ENCODE measurements at regions not wholly inside any gene's neighbourhood (a gene's known extent, or its start where the extent isn't known, plus 50 kb on each side); places are given as distances from the start of the nearest gene placed in this dataset.
"Not testable (repeated sequence)": the region's sequence is repeated elsewhere in the genome, so short reads cannot be mapped to it uniquely, and the experiment has no call there.

DNA sequence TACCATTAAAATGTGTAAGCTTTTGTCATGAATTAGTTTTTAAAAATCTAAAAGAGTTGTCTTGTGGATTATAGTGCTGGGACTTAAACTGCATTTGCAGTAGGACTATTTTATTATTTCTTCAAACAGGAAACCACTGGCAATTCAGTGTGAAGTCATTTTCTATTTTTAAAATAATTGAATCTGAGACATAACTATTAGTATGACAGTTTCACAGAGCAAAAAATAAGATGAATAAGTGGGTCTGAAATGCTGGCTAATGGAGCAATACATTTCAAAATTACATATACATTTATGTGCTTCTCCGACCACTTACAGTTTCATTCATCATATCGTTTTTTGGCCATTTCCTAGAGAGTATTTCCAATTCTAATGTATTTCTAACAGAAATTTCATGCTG, 75.3 kb upstream of the RAPGEF2 start:
- no peak overlapping the region for H3K4me3 ChIP-seq (ENCODE audit: low read depth, low read length)
- H3K79me2 ChIP-seq = no peaks in the 10 kb centered on the region
- no peak overlapping the region for H3K4me2 ChIP-seq (ENCODE audit: low read length)
- H3K36me3 ChIP-seq (ENCODE audit: control insufficient read depth, insufficient read depth, low read length) = no peaks in the 10 kb centered on the region
- no peaks in the 10 kb centered on the region for H3K27me3 ChIP-seq (ENCODE audit: control insufficient read depth, insufficient read depth, low read length)
- TF ChIP-seq, protein P1, sequence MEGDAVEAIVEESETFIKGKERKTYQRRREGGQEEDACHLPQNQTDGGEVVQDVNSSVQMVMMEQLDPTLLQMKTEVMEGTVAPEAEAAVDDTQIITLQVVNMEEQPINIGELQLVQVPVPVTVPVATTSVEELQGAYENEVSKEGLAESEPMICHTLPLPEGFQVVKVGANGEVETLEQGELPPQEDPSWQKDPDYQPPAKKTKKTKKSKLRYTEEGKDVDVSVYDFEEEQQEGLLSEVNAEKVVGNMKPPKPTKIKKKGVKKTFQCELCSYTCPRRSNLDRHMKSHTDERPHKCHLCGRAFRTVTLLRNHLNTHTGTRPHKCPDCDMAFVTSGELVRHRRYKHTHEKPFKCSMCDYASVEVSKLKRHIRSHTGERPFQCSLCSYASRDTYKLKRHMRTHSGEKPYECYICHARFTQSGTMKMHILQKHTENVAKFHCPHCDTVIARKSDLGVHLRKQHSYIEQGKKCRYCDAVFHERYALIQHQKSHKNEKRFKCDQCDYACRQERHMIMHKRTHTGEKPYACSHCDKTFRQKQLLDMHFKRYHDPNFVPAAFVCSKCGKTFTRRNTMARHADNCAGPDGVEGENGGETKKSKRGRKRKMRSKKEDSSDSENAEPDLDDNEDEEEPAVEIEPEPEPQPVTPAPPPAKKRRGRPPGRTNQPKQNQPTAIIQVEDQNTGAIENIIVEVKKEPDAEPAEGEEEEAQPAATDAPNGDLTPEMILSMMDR (IDR thresholded peaks at IDR 0.05) = no peak
- peaks cover 2% of the 10 kb centered on the region for H3K9me3 ChIP-seq (ENCODE audit: control insufficient read depth, low read length)
- H3K9ac ChIP-seq = no peak overlapping the region
- H3K4me1 ChIP-seq = no peaks in the 10 kb centered on the region
- H3K27ac ChIP-seq = no peak overlapping the region
- H2AFZ ChIP-seq = no peak overlapping the region

DNA sequence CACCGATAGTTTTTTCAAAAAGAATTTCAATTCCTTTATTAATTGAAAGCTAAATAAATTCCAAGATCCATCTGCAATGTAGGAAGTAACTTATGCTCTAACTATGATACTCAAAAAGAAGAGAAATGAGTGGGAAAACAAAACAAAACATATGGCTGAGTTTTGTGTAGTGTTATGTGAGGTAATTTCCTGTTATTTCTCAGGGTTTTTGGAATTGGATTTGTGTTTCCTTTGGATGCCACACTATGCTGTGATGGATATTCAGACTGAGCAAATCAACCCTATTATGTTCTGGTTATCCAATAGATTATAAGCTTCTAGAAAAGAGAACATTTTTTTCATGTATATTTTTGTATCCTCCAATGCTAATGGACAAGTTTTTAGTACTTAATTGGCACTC, 73.4 kb upstream of the RAPGEF2 start:
- no peaks in the 10 kb centered on the region for H3K27me3 ChIP-seq (ENCODE audit: control insufficient read depth, insufficient read depth, low read length)
- peaks cover 2% of the 10 kb centered on the region for H3K9me3 ChIP-seq (ENCODE audit: control insufficient read depth, low read length)
- no peak overlapping the region for H3K4me3 ChIP-seq (ENCODE audit: low read depth, low read length)
- no peaks in the 10 kb centered on the region for H3K36me3 ChIP-seq (ENCODE audit: control insufficient read depth, insufficient read depth, low read length)
- no peaks in the 10 kb centered on the region for H3K4me1 ChIP-seq
- no peak overlapping the region for H3K4me2 ChIP-seq (ENCODE audit: low read length)
- no peak overlapping the region for H2AFZ ChIP-seq
- no peak overlapping the region for H3K27ac ChIP-seq
- TF ChIP-seq, protein P1 (IDR thresholded peaks at IDR 0.05) = no peak
- no peaks in the 10 kb centered on the region for H3K79me2 ChIP-seq
- no peak overlapping the region for H3K9ac ChIP-seq

DNA sequence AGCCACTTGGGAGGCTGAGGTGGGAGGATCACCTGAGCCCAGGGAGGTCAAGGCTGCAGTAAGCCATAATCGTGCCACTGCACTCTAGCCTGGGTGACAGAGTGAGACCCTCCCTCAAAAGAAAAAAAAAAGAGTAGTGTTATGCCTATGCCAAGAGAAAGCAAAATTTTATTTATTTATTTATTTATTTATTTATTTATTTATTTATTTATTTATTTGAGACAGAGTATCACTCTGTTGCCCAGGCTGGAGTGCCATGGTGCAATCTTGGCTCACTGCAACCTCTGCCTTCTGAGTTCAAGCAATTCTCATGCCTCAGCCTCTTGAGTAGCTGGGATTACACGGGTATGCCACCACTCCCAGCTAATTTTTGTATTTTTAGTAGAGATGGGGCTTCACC, 72.6 kb upstream of the RAPGEF2 start:
- H3K79me2 ChIP-seq; H3K27me3 ChIP-seq (ENCODE audit: control insufficient read depth, insufficient read depth, low read length); H3K4me2 ChIP-seq (ENCODE audit: low read length); H3K27ac ChIP-seq; H3K9ac ChIP-seq; H3K4me1 ChIP-seq; H3K9me3 ChIP-seq (ENCODE audit: control insufficient read depth, low read length); H2AFZ ChIP-seq; H3K4me3 ChIP-seq (ENCODE audit: low read depth, low read length); H3K36me3 ChIP-seq (ENCODE audit: control insufficient read depth, insufficient read depth, low read length): not testable (repeated sequence)

DNA sequence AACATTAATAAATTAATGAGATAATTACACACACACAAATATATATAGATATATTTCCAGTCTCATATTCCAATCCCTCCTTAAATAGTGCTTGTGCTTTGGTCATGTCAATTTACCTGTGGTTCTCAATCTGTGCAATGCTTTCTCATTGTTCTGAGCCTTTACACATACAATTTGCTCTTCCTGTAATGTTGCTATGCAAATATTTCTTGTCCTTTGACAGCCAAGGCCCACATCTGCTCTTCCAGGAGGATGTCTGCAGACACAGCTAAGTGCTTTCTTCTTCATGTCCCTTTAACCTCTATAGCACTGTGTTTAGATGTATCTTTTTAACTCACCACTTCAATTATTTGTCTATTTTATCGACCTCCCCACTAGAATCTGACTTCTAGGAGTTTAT, 67.3 kb upstream of the RAPGEF2 start:
- H3K4me1 ChIP-seq = no peaks in the 10 kb centered on the region
- no peak overlapping the region for H2AFZ ChIP-seq
- no peak overlapping the region for H3K9ac ChIP-seq
- no peaks in the 10 kb centered on the region for H3K27me3 ChIP-seq (ENCODE audit: control insufficient read depth, insufficient read depth, low read length)
- no peaks in the 10 kb centered on the region for H3K79me2 ChIP-seq
- no peaks in the 10 kb centered on the region for H3K36me3 ChIP-seq (ENCODE audit: control insufficient read depth, insufficient read depth, low read length)
- no peak overlapping the region for H3K27ac ChIP-seq
- no peak overlapping the region for H3K4me2 ChIP-seq (ENCODE audit: low read length)
- TF ChIP-seq, protein P1 (IDR thresholded peaks at IDR 0.05) = no peak
- peaks cover 2% of the 10 kb centered on the region for H3K9me3 ChIP-seq (ENCODE audit: control insufficient read depth, low read length)
- H3K4me3 ChIP-seq (ENCODE audit: low read depth, low read length) = no peak overlapping the region

DNA sequence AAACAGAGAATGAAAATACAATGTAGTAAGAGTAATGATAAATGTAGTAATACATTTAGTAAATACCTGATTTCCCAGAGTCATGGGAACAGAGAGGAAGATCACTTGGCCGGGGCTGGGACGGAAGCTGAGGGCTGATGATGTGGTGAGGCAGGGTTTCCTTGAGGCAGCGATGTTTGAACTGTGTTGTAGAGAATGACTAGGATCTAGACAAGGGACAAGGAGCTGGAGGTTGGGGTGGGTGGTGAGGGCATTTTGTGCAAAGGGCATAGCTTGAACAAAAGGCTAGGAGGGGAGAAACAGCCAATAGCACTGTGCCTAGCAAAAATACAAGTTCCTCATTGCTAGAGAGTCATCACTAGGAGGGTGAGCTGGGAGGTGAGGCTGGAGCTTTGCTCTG, 64.3 kb upstream of the RAPGEF2 start:
- Histone ChIP-seq H3K4me2 (ENCODE audit: low read length) (no peak overlapping the region), H3K4me1 (no peaks in the 10 kb centered on the region), H3K27ac (no peak overlapping the region), H3K9me3 (ENCODE audit: control insufficient read depth, low read length) (no peaks in the 10 kb centered on the region), H3K9ac (no peak overlapping the region), H3K4me3 (ENCODE audit: low read depth, low read length) (no peak overlapping the region), H3K27me3 (ENCODE audit: control insufficient read depth, insufficient read depth, low read length) (no peaks in the 10 kb centered on the region), H3K36me3 (ENCODE audit: control insufficient read depth, insufficient read depth, low read length) (no peaks in the 10 kb centered on the region), H3K79me2 (no peaks in the 10 kb centered on the region), H2AFZ (no peak overlapping the region)
- TF ChIP-seq, protein P1 (IDR thresholded peaks at IDR 0.05) = no peak
